G401 (cell line): ENCODE measurements at regions not wholly inside any gene's neighbourhood (a gene's known extent, or its start where the extent isn't known, plus 50 kb on each side); places are given as distances from the start of the nearest gene placed in this dataset.
A peak's percentile ranks its signal among the peaks of the same experiment; 100 is the strongest.
"Not testable (repeated sequence)": the region's sequence is repeated elsewhere in the genome, so short reads cannot be mapped to it uniquely, and the experiment has no call there.

Source experiments
- DNase-seq: peaks from one replicate; pipeline ENCODE4 v3.0.0-alpha.2; 2015; ENCODE audit warnings: low spot score
- in situ Hi-C: cut with HindIII; loops from 2 replicates; pipeline ENCODE4 v1.10.0; 2016; ENCODE audit warnings: low sequenced_read_pairs, mixed read lengths

DNA sequence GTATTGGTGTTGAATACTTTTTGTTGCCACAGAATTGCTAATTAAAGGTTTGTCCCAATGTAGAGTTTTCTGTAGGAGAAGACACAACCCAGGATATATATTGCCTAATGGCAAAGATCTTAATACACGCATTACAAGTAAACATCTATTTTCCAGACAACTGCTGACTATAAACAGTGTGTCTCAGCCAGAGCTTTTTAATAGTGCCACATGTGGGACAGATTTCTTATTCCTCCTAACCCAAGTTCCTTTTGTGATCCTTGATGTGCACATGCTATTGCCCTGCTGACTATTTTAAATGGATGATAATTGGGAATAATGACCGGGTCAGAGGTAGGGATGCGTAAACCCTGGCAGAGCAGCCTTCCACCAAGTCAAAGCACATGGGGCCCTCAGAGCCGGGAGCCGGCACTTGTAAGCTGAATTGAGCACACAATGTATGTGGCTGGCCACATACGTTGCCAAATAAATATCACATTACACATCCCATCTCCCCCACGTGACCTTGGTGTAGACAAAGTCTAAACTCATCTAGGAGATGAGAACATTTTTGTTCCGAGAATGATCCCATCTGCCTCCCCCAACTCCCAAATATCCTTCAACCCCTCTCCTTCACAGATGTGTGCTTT lies 209.8 kb upstream of the NFIA start:
- in situ Hi-C loops = no loop called here
- no peak for DNase-seq

DNA sequence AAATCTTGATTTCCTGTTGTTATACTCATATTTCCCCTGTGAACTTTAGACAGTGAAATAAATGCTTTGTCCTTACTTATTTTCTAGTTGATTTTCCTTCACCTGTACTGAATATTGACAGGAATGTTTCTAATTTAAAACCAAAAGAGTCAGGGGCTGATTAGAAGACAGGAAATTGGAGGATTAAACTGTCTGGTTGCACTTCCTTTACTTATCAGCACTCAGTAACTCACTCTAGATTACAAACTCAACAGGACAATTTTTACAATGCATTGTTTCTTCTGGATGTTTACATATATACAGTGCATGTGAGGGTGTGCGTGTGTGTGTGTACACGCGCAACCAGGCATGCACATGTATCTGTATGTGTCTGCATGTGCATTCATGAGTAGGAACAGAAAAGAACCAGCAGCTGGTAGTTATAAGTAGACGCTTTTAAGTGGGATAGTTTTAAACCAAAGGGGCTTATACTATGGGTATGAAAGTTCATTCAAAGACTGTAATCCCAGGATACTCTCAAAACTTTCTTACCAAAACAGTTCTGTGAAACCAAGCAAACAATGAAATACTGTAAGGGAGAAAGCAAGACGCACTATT lies 212.0 kb upstream of the NFIA start:
- in situ Hi-C loops = no loop called here

DNA sequence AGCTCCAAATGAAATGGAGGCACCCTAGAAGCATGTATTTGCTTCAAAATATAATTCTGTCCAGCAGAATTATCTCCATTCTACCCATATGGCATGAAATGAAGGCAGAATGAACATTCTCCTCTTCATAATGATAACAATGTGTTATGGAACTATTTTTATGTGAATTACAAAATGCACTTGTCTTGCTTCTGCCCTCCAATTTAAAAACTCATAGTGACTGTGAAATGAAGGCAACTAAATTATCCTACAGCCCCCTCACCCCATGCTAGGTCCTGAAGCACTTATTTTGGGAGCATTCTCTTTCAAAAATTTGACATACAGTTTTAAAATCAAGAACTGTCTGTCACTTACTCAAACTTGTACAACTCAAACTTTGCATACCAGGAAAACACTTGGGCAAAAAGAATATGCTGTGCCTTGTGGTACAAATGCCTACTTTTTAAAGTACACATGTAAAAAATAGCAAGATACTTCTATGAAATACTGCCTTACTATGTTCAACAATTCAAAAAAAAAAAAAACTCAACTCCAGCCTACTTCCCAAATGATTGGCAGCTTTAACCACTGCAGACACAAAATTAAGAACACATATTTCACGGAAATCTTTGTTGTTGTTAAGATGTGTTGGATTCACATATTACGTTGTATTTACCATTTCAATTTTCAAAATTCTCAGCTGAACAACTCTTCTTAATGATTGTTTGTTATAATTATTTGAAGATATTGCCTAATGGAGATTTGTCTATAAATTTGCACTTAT lies 213.3 kb upstream of the NFIA start:
- in situ Hi-C loops = no loop called here
- no peak for DNase-seq

More for the DNA sequence above, 212.0 kb upstream of the NFIA start:
- DNase-seq = no peak

DNA sequence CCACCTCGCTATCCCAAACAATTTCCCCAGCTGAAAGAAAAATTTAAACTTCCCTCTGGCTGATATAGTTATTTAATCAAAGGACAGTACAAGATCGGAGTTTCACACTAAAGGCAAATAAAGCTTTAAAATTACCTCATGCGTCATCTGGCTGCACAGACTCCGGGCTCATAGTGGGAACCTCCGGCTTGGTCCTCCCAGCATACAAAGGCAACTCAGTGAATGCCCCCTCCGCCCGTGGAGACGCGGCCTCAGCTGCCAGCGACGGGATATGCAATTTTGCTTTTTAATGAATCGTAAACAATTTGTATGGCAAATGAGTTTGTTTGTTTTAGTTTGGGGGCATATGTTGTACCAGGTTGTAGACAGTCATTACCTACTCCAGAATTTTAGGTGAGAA lies 214.6 kb upstream of the NFIA start:
- DNase-seq = no peak
- in situ Hi-C loops = no loop called here

DNA sequence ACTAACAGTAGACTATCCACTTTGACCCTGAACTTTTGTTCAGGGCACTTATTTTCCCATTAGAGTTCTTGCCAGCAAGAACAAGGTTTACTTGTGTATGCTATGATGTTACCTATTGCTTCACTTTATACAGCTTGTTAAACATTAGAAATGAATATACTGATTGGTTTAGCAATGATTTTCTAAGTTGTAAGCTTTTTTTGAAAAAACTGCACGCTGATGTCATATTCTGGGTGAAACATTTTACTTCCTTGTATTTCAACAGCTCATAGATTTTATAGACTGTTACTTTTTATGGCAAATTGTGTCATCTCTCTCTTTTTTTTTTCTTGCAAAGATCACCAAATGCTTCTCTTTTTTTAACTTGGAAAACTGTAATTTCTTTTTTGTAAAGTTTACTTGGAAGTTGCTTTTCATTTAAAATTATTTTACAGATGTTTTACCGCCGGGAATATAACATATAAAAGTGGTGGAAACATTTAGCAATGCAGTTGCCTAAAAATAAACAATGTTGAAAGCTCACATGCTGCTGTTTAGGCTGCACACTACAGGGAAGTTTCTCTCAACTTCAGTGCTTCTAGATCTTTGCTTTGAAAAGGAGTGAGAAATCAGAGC lies 215.3 kb upstream of the NFIA start:
- in situ Hi-C loops = no loop called here
- DNase-seq = no peak

DNA sequence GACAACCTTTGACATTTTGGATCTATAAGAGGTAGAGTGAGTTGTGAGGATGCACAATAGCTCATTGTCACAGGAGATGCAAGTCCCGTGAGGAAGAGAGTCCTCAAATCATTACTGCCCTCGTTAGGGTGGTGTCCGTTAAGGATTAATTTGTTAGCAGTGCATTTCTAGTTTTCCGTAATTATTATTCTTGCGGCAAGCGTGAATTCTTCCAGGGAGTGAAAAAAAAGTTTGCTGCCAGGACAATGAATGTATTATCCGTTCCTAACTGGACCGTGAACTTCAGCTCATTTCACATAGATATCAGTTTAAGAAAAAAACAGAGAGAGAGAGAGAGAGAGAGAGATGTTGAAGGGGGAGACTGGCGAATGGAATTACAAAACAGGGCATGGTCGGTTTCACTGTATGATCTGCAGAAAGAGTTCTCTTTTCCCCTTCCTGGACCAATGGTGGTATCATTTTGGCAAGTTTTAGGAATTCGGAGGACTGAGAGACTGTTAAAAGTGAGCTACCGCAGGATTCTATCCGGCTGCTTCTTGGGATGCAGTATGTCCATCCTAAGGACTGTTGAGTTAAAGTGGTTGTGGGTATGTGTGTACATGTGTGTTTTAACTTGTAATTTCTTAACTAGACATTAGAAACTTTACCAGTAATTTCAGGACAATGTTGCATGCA lies 216.0 kb upstream of the NFIA start:
- peak; percentile 18 for DNase-seq
- in situ Hi-C loops = no loop called here

DNA sequence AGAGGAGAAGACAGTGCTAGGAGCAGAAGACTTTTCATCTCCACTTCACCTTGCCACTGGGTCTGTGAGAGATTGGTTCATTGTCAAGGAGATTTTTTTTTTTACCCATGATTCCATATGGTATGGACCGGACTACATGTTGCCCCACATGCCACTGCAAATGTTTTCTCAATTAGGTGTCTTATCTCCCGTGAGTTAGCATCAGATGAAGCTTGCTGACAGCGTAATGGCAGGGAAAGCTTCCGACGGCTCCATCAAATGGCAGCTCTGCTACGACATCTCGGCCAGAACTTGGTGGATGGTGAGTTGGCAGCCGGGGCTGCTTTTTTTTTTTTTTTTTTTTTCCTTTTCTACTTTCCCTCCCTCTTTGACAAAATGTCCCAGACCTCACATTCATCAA lies 217.2 kb upstream of the NFIA start:
- in situ Hi-C loops = no loop called here
- DNase-seq = peak; percentile 35

DNA sequence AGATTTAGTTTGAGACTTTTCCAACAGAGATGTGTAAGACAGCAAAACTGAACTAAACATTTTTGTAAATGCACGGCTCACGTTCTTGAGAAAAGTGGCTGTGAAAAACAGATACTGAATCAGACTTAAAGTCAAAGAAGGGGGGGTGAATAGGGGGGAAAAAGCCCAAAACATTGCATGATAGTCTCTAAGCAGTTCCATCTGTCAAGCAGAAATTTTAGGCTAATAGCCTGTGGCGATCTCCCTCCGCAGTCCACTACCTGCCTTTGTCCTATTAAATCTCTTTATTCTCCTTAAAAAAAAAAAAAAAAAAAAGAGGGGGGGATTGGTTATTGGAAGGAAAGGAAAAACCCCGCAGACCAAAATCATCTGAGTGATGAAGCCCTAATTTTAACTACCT lies 217.6 kb upstream of the NFIA start:
- in situ Hi-C loops = no loop called here
- no peak for DNase-seq

DNA sequence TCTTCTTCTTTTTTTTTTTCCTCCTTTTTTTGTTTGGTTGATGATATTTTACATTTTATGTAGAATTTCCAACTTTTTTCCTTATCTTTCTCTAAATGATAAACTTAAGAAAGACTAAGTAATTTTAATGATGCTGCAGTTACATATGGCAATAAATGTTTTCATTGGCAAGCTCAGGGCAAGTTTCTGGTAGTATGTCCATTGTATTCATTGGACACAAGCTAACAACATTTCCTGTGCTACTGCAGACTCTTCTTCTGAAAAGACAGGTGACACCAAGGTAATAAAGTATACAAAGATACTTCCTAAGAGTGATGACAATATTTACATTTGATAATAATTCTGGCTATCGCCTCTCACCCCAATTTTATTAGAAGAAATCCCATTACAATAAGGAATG lies 219.2 kb upstream of the NFIA start:
- no peak for DNase-seq
- in situ Hi-C loops = no loop called here

DNA sequence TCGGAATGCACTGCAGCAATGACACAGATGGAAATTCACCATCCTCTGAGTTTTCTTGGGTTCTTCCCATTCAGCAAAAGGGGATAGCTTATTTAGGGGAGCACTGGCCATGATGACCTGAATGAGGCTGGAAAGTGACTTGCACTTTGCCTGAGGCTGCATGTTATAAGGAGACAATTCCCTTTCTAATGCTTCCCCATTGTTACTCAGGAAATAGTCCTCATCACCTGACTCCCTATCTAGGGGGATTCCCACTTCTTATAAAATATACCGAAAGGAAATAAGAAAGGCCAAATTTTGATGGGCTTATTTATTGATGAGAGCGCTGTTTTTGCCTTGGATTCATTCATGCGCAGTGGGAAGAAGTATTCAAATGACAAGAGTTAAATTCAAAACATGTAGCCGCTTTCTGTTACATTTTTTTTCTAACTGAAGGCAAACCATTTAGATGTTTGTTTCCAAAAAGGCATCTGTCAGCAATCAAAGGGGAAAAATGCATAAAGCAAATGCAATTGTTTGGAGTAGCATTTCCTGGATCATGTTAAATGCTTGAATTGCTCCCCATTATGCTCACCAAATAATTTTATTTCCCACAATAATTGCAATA lies 220.3 kb upstream of the NFIA start:
- DNase-seq = no peak
- in situ Hi-C loops = no loop called here

DNA sequence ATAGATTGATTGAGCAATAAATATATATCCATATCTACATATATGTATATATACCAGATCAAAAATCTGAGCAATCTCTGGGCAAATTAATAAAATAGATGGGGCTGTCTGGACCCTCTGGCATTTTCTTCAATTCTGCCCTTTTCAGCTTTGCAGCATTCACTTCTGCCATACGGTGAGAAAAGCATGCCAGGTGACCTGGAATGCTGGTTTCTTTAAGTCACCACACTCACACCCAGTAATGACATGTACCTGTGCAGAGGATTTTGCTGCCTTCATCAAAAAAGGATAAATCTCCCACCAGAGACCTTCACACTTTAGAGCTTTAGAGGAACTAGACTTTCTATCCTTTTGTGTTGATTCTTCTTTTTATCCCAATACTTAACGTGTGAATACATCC lies 223.2 kb upstream of the NFIA start:
- peak; percentile 65 for DNase-seq
- in situ Hi-C loops = no loop called here

DNA sequence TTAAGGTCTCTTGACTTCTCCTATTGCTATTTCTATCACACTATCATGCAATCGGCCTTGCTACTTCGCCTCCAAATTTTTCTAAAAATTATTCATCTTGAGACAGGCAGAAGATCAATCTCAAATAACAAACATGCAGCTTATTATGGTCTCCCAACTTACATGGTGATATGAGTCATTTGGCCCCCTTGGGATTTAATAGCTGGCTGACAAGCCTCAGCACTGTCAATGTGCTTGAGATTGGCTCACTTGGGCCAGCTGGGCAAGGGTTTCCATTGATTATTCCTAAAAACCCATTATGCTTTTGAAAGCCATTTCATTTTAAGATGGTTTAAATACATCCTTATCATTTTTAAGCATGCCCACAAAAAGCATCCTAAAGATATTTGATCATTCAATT lies 224.5 kb upstream of the NFIA start:
- DNase-seq = no peak
- in situ Hi-C loops = no loop called here

DNA sequence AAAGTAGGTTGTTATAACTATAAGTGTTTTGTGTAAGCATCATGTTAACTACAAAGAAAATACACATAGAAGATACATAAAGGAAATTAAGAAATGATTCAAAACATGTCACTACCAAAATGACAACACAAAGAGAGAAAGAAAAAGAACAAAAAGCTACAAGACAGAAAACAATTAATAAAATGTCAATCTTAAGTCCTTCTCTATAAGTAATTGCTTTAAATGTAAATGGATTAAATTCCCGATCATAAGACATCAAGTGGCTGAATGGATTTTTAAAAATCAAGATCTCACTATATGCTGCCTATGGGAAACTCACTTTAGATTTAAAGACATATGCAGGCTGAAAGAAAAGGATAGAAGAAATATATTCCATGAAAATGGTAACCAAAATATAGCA lies 232.3 kb upstream of the NFIA start:
- in situ Hi-C loops = no loop called here
- DNase-seq = no peak

DNA sequence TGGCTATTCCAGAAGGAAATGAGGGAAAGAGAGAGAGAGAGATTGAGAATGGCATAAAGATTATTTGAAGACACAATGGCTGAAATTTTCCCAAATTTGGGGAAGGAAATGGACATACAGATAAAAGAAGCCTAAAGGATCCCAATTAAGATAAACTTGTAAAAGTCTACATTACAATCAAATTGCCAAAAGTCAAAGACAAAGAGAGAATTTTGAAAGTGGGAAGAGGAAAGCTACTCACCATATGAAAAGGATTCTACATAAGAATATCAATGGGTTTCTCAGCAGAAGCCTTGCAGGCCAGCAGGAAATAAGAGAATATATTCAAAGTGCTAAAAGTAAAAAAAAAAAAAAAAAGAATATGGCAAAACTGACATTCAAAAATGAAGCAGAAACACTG lies 233.0 kb upstream of the NFIA start:
- in situ Hi-C loops = no loop called here
- DNase-seq = no peak

DNA sequence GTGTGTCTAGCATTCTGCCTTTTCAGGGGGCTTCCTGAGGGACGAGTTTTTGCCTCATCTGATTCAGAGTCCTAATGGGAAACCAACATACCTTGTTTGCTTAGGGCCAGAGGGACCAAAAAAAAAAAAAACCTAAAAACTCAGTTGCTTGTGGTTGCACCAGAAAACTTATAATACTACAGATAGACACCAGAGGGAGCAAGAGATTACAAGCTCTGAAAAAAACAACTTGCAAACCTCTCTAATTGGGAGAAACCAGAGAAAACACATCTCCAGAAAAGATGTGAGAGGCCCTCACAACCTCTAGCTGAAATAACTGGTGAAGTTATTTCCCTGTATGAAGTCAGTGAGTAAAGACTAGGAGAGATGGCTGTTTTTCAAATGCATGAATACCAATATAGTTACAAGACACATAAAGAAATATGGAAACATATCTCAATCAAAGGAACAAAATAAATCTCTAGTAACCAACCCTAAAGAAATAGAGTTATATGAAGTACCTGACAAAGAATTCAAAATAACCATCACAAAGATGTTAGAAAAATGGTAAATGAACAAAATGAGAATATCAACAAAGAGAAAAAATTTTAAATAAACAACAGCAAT lies 233.7 kb upstream of the NFIA start:
- no peak for DNase-seq

DNA sequence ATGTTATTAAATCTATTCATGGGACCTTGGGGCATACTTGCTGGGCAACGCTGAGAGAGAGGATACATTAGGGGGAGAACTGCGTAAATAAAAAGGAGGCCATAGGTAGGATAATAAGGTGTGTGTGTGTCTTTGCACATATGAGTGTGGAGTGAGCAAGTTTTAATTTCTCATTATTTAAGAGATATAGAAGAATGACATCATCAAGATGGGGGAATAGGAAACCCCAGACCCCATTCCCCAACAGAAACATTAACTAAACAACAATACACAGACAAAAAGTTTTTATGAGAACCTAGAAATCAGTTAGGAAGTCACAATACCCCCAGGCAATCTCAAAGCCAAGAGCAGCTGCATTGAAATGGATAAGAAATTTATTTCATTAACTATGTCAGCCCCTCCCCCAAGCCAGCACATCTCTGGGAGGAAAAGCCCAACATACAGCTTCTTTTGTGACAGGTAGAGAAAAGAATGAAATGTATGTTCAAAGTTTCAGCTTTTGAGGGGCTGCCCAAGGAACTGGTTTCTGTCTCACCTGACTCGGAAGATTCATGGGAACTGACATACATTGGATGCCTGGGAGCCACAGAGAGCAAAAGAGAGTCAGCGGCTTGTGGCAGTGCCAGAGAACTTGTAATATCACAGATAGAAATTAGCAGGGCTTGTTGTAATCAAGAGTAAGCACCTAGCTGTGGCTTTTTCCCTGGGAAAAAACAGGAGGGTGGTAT lies 234.3 kb upstream of the NFIA start:
- no peak for DNase-seq
- in situ Hi-C loops = no loop called here

More for the DNA sequence above, 233.7 kb upstream of the NFIA start:
- in situ Hi-C loops = no loop called here

DNA sequence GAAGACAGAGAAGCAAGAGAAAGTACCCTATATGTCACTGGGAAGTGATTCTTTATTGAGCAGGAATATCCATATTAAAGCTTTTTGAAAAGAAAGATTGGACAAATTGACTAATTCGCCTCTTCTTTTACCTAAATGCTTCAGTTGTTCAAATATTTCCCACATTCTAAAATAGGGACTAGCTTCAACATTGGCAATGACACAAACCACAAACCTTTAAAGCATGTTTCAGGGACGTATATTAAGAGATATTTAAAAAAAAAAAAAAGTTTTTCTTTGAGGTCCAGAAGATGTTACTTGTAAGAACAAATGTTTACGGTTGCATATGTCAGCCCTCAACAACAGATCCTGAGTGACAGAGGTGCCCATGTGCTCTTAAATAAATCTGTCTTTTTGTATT lies 235.0 kb upstream of the NFIA start:
- DNase-seq = no peak
- in situ Hi-C loops = no loop called here

DNA sequence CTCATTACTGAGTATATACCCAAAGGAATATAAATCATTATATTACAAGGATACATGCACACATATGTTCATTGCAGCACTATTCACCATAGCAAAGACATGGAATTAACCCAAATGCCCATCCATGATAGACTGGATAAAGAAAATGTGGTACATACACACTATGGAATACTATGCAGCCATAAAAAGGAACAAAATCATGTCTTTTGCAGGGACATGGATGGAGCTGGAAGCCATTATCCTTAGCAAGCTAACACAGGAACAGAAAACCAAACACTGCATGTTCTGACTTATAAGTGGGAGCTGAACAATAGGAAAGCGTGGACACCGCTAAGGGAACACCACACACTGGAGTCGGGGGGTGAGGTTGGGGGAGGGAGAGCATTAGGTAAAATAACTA lies 236.7 kb upstream of the NFIA start:
- DNase-seq, in situ Hi-C loops: not testable (repeated sequence)
